GM23248 (cell line): ENCODE measurements at regions not wholly inside any gene's neighbourhood (a gene's known extent, or its start where the extent isn't known, plus 50 kb on each side); places are given as distances from the start of the nearest gene placed in this dataset.

ENCODE experiments used
- DNase-seq: peaks from one replicate; pipeline ENCODE4 v3.0.0-alpha.2; 2015
- H2AFZ ChIP-seq: fragments of 200-600 bp; sonication (generic); 2 replicates; pipeline ENCODE4 v1.6.1; 2016; ENCODE audit warnings: antibody characterized with exemption
- H3F3A ChIP-seq: fragments of 200-600 bp; sonication (generic); 2 replicates; pipeline ENCODE4 v1.6.1; 2016; ENCODE audit warnings: mild to moderate bottlenecking, antibody characterized with exemption, mixed run types; ENCODE audit not compliant: insufficient read depth
- H3K27ac ChIP-seq: fragments of 200-600 bp; sonication (generic); 2 replicates; pipeline ENCODE4 v1.5.1; 2016; ENCODE audit warnings: mild to moderate bottlenecking
- H3K27me3 ChIP-seq: fragments of 200-600 bp; sonication (generic); replicated peaks from 2 replicates; pipeline ENCODE4 v1.6.1; 2016; ENCODE audit warnings: mild to moderate bottlenecking; ENCODE audit not compliant: insufficient read depth
- H3K36me3 ChIP-seq: fragments of 200-600 bp; sonication (generic); 2 replicates; pipeline ENCODE4 v1.6.1; 2016; ENCODE audit warnings: low read depth, mild to moderate bottlenecking
- H3K4me1 ChIP-seq: fragments of 200-600 bp; sonication (generic); 2 replicates; pipeline ENCODE4 v1.6.1; 2016; ENCODE audit warnings: mild to moderate bottlenecking; ENCODE audit not compliant: insufficient read depth
- H3K4me2 ChIP-seq: fragments of 200-600 bp; sonication (generic); one replicate; pipeline ENCODE4 v1.6.1; 2016; ENCODE audit warnings: mild to moderate bottlenecking; ENCODE audit not compliant: unreplicated experiment
- H3K4me3 ChIP-seq: fragments of 200-600 bp; sonication (generic); 2 replicates; pipeline ENCODE4 v1.5.1; 2016; ENCODE audit warnings: mild to moderate bottlenecking
- H3K79me2 ChIP-seq: fragments of 200-600 bp; sonication (generic); 2 replicates; pipeline ENCODE4 v1.6.1; 2016; ENCODE audit warnings: mild to moderate bottlenecking; ENCODE audit not compliant: insufficient read depth
- H3K9ac ChIP-seq: fragments of 200-600 bp; sonication (generic); 2 replicates; pipeline ENCODE4 v1.6.1; 2016; ENCODE audit warnings: mild to moderate bottlenecking
- H3K9me2 ChIP-seq: fragments of 200-600 bp; sonication (generic); 2 replicates; pipeline ENCODE4 v1.6.1; 2016; ENCODE audit warnings: mixed run types, mild to moderate bottlenecking, moderate library complexity; ENCODE audit not compliant: insufficient read depth
- H3K9me3 ChIP-seq: fragments of 200-600 bp; sonication (generic); one replicate; pipeline ENCODE4 v1.6.1; 2017; ENCODE audit warnings: low read depth
- H4K20me1 ChIP-seq: fragments of 200-600 bp; sonication (generic); 2 replicates; pipeline ENCODE4 v1.6.0; 2016; ENCODE audit not compliant: insufficient read depth
- EZH2 ChIP-seq: fragments of 200-600 bp; sonication (generic); IDR thresholded peaks from 2 replicates; pipeline ENCODE4 v1.6.1; 2018; ENCODE audit warnings: antibody characterized with exemption, mild to moderate bottlenecking; ENCODE audit not compliant: insufficient read depth, poor library complexity, severe bottlenecking
- EZH2phosphoT487 ChIP-seq: fragments of 200-600 bp; sonication (generic); IDR thresholded peaks from 2 replicates; pipeline ENCODE4 v1.6.1; 2018; ENCODE audit warnings: antibody characterized with exemption, moderate library complexity, mild to moderate bottlenecking, low read depth; ENCODE audit not compliant: insufficient read depth
- WGBS, 2 experiments: methylation state at CpG; one replicate each; pipeline ENCODE4 v1.1.6; 2015 to 2017; ENCODE audit warnings: low lambda C conversion rate in 2 of 2, low coverage in 1 of 2; ENCODE audit errors: missing lambda C conversion rate in 2 of 2; 5-methylcytosine and 5-hydroxymethylcytosine counted together
- in situ Hi-C: fragments of 300-500 bp; cut with MboI; formaldehyde crosslinking; loops from 2 replicates; pipeline ENCODE4 v1.15.0; 2020

GRCh38 chrX:148203531-148203930, 222.4 kb downstream of the FMR1NB start:
- Histone ChIP-seq H3K4me3 (no peak overlapping the region), H3K9ac (no peak overlapping the region), H3F3A (no peaks in the 10 kb centered on the region), H3K4me1 (no peaks in the 10 kb centered on the region), H3K9me3 (no peaks in the 10 kb centered on the region), H3K27ac (no peak overlapping the region), H2AFZ (no peak overlapping the region), H4K20me1 (no peaks in the 10 kb centered on the region), H3K9me2 (no peaks in the 10 kb centered on the region), H3K27me3 (no peaks in the 10 kb centered on the region), H3K4me2 (no peak overlapping the region), H3K79me2 (no peaks in the 10 kb centered on the region), H3K36me3 (no peaks in the 10 kb centered on the region)
- in situ Hi-C loops, result no loop called here
- no peak for DNase-seq
- TF ChIP-seq EZH2phosphoT487, result no peak
- no peak for TF ChIP-seq EZH2
- WGBS, 2 experiments, result 48 to 57% methylated on average over 3 of the region's 3 CpGs

DNA sequence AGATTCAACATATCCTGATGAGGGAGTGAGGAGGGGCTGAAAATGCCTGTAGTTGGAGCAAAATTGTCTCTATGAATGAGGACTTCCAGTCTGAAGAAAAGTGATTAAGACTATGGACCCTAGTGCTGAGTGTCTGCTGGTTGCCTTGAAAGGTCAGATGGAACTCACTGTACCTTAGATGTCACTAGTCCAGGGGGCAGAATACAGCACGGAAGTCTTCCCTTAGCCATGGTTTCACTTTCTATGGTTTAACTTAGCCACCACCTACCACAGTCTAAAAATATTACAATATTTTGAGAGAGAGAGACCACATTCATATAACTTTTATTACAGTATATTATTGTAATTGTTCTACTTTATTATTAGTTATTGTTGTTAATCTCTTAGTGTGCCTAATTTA, 223.1 kb downstream of the FMR1NB start:
- H3K4me1 ChIP-seq, result no peaks in the 10 kb centered on the region
- no peak overlapping the region for H3K9ac ChIP-seq
- H3K27me3 ChIP-seq, result no peaks in the 10 kb centered on the region
- DNase-seq, result no peak
- H3K79me2 ChIP-seq, result no peaks in the 10 kb centered on the region
- H3K4me2 ChIP-seq, result no peak overlapping the region
- TF ChIP-seq EZH2phosphoT487 (no peak), EZH2 (no peak)
- H2AFZ ChIP-seq, result no peak overlapping the region
- H4K20me1 ChIP-seq, result no peaks in the 10 kb centered on the region
- no peak overlapping the region for H3K27ac ChIP-seq
- H3F3A ChIP-seq, result no peaks in the 10 kb centered on the region
- H3K9me3 ChIP-seq, result no peaks in the 10 kb centered on the region
- no peak overlapping the region for H3K4me3 ChIP-seq
- 80 to 100% methylated on average over 1 of the region's 1 CpG for WGBS, 2 experiments
- H3K36me3 ChIP-seq, result no peaks in the 10 kb centered on the region
- in situ Hi-C loops, result no loop called here
- H3K9me2 ChIP-seq, result no peaks in the 10 kb centered on the region

GRCh38 chrX:148214786-148215185, 233.6 kb downstream of the FMR1NB start:
- H3K9ac ChIP-seq, result no peak overlapping the region
- H3K79me2 ChIP-seq, result no peaks in the 10 kb centered on the region
- no peaks in the 10 kb centered on the region for H3K4me1 ChIP-seq
- WGBS, 2 experiments, result 60 to 70% methylated on average over 1 of the region's 1 CpG
- H3K9me2 ChIP-seq, result no peaks in the 10 kb centered on the region
- H3K36me3 ChIP-seq, result no peaks in the 10 kb centered on the region
- no peak overlapping the region for H3K27ac ChIP-seq
- H3K27me3 ChIP-seq, result no peaks in the 10 kb centered on the region
- no peaks in the 10 kb centered on the region for H3K9me3 ChIP-seq
- no peak for DNase-seq
- TF ChIP-seq EZH2 (no peak), EZH2phosphoT487 (no peak)
- no peak overlapping the region for H2AFZ ChIP-seq
- H3F3A ChIP-seq, result no peaks in the 10 kb centered on the region
- H3K4me2 ChIP-seq, result no peak overlapping the region
- H4K20me1 ChIP-seq, result no peaks in the 10 kb centered on the region
- no peak overlapping the region for H3K4me3 ChIP-seq
- in situ Hi-C loops, result no loop called here

DNA sequence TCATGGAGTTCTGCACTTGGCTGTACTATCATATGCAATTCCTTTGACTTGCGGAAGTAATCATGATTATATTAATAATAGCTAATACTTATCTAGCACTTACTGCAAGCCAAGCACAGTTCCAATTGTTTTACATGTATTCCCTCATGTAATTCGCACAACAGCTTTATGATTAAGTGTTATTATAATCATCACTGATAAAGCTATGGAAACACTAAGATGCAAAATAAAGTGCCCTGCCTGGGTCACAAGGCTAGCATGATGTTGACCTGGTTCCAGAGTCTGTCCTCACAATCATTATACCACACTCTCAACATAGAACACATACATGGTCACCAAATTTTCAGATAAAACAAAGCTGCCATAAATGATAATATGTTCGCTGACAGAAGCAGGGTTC, 234.6 kb downstream of the FMR1NB start:
- Histone ChIP-seq H3K79me2 (no peaks in the 10 kb centered on the region), H3K27me3 (no peaks in the 10 kb centered on the region), H3K36me3 (no peaks in the 10 kb centered on the region), H3K9me2 (no peaks in the 10 kb centered on the region), H3K4me2 (no peak overlapping the region), H3K4me1 (no peaks in the 10 kb centered on the region), H3F3A (no peaks in the 10 kb centered on the region), H2AFZ (no peak overlapping the region), H4K20me1 (no peaks in the 10 kb centered on the region), H3K9me3 (no peaks in the 10 kb centered on the region), H3K9ac (no peak overlapping the region), H3K4me3 (no peak overlapping the region), H3K27ac (no peak overlapping the region)
- in situ Hi-C loops, result no loop called here
- WGBS, 2 experiments, result 60 to 68% methylated on average over 2 to 3 of the region's 3 CpGs
- TF ChIP-seq EZH2 (no peak), EZH2phosphoT487 (no peak)
- DNase-seq, result no peak

DNA sequence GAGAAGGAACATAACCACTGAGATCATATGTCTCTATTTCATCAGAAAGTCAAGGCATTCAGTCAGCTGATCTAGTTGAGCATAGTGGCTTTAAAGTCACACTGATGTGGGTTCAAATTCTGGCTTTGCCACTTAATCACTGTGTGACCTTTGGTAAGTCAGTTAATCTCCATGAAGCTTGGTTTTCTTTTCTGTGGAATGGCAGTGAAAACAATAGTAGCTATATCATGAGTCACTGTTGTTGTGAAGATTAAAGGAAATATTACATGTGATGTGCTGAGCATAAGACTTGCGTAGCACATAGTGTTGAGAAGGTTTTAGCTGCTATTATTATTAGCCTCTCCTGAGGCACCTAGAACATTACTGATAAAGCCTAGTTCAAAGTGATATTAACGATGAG, 242.2 kb downstream of the FMR1NB start:
- Histone ChIP-seq H3F3A (no peaks in the 10 kb centered on the region), H3K9me2 (no peaks in the 10 kb centered on the region), H3K27me3 (no peaks in the 10 kb centered on the region), H3K9me3 (no peaks in the 10 kb centered on the region), H4K20me1 (no peaks in the 10 kb centered on the region), H2AFZ (no peak overlapping the region), H3K4me1 (no peaks in the 10 kb centered on the region), H3K9ac (no peak overlapping the region), H3K27ac (no peak overlapping the region), H3K4me2 (no peak overlapping the region), H3K36me3 (no peaks in the 10 kb centered on the region), H3K4me3 (no peak overlapping the region), H3K79me2 (no peaks in the 10 kb centered on the region)
- WGBS, 2 experiments, result 59 to 62% methylated on average over 2 of the region's 2 CpGs
- in situ Hi-C loops, result no loop called here
- TF ChIP-seq EZH2phosphoT487, result no peak
- no peak for TF ChIP-seq EZH2
- DNase-seq, result no peak
